Loucy (cell line): ENCODE measurements at regions not wholly inside any gene's neighbourhood (a gene's known extent, or its start where the extent isn't known, plus 50 kb on each side); places are given as distances from the start of the nearest gene placed in this dataset.

ENCODE experiments used
- EZH2phosphoT487 ChIP-seq: fragments of 200-600 bp; IDR thresholded peaks from 2 replicates; pipeline ENCODE4 v1.6.1; 2018; ENCODE audit warnings: antibody characterized with exemption, mild to moderate bottlenecking, moderate library complexity, borderline replicate concordance
- TF ChIP-seq, protein P1 (sequence below): fragments of 200-600 bp; sonication (generic); conservative IDR thresholded peaks from 2 replicates; pipeline ENCODE4 v1.5.1; 2014; ENCODE audit warnings: mild to moderate bottlenecking, antibody characterized with exemption, low read length

DNA sequence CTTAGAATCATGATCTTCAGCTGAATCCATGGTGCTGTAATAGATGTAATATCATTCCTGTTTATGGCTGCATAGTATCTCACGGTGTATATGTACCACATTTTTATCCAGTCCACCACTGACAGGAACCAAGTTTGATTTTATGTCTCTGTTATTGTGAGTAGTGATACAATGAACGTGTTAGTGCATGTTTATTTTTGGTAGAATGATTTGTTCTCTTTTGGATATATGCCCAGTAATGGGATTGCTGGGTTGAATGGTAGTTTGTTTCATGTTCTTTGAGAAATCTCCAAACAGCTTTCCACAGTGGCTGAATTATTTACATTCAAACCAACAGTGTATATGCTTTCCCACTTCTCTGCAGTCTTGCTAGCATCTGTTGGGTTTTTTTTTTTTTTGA, 175.1 kb upstream of the CDH10 start:
- TF ChIP-seq, protein P1, sequence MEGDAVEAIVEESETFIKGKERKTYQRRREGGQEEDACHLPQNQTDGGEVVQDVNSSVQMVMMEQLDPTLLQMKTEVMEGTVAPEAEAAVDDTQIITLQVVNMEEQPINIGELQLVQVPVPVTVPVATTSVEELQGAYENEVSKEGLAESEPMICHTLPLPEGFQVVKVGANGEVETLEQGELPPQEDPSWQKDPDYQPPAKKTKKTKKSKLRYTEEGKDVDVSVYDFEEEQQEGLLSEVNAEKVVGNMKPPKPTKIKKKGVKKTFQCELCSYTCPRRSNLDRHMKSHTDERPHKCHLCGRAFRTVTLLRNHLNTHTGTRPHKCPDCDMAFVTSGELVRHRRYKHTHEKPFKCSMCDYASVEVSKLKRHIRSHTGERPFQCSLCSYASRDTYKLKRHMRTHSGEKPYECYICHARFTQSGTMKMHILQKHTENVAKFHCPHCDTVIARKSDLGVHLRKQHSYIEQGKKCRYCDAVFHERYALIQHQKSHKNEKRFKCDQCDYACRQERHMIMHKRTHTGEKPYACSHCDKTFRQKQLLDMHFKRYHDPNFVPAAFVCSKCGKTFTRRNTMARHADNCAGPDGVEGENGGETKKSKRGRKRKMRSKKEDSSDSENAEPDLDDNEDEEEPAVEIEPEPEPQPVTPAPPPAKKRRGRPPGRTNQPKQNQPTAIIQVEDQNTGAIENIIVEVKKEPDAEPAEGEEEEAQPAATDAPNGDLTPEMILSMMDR, result no peak
- TF ChIP-seq EZH2phosphoT487, result no peak
